T-helper 1 cell treated with Interleukin-12 subunit alpha and Interleukin-12 subunit beta and Interleukin-4 antibody, amounts not matched to agents 30 μg/mL and 1 μg/mL, for 36 hours (primary cell): ENCODE measurements at regions not wholly inside any gene's neighbourhood (a gene's known extent, or its start where the extent isn't known, plus 50 kb on each side); places are given as distances from the start of the nearest gene placed in this dataset.
"Not testable (repeated sequence)": the region's sequence is repeated elsewhere in the genome, so short reads cannot be mapped to it uniquely, and the experiment has no call there.

Experiments used
- H3K27ac Mint-ChIP-seq: one replicate; pipeline ENCODE4 v1.8.0; 2021; ENCODE audit warnings: mild to moderate bottlenecking, mixed read lengths
- H3K27me3 Mint-ChIP-seq: one replicate; pipeline ENCODE4 v1.8.0; 2021; ENCODE audit warnings: low read depth, mixed read lengths
- H3K36me3 Mint-ChIP-seq: one replicate; pipeline ENCODE4 v1.8.0; 2021; ENCODE audit warnings: low read depth, mixed read lengths
- H3K4me1 Mint-ChIP-seq: one replicate; pipeline ENCODE4 v1.8.0; 2021; ENCODE audit warnings: low read depth, mixed read lengths
- H3K4me3 Mint-ChIP-seq: one replicate; pipeline ENCODE4 v1.8.0; 2021; ENCODE audit warnings: mild to moderate bottlenecking, moderate library complexity, mixed read lengths
- H3K9me3 Mint-ChIP-seq: one replicate; pipeline ENCODE4 v1.8.0; 2021; ENCODE audit warnings: mixed read lengths

GRCh38 chr4:64781737-64782326 is 372.6 kb upstream of the TECRL start:
- no peaks in the 10 kb centered on the region for H3K4me1 Mint-ChIP-seq
- H3K9me3 Mint-ChIP-seq = no peaks in the 10 kb centered on the region
- H3K27ac Mint-ChIP-seq = no peak overlapping the region
- no peaks in the 10 kb centered on the region for H3K36me3 Mint-ChIP-seq
- no peak overlapping the region for H3K4me3 Mint-ChIP-seq
- H3K27me3 Mint-ChIP-seq = no peaks in the 10 kb centered on the region

DNA sequence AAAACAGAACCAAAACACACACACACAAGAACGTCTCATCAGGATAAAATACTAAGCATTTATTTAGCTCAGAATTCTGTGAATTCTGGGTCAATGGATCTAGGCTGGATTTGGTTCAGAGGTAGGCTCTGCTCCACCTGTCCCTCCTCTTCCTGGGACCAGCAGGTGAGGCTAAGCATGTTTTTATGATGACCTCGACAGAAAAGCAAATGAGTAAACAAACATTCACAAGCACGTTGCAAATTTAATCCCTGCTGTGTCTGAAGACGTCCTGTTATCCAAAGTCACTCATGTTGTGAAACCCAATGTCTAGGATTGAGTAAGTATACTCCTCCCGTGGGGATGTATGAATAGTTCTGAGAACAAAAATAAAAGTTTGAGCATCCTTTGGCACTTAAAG is 371.4 kb upstream of the TECRL start:
- no peaks in the 10 kb centered on the region for H3K4me1 Mint-ChIP-seq
- H3K27ac Mint-ChIP-seq = no peak overlapping the region
- no peaks in the 10 kb centered on the region for H3K27me3 Mint-ChIP-seq
- no peaks in the 10 kb centered on the region for H3K36me3 Mint-ChIP-seq
- H3K9me3 Mint-ChIP-seq = no peaks in the 10 kb centered on the region
- no peak overlapping the region for H3K4me3 Mint-ChIP-seq

- Mint-ChIP-seq H3K4me3 (no peak overlapping the region), H3K27ac (no peak overlapping the region), H3K4me1 (no peaks in the 10 kb centered on the region), H3K9me3 (no peaks in the 10 kb centered on the region), H3K36me3 (no peaks in the 10 kb centered on the region), H3K27me3 (no peaks in the 10 kb centered on the region)
Observed at GRCh38 chr4:64777286-64777685, 368.0 kb upstream of the TECRL start.

DNA sequence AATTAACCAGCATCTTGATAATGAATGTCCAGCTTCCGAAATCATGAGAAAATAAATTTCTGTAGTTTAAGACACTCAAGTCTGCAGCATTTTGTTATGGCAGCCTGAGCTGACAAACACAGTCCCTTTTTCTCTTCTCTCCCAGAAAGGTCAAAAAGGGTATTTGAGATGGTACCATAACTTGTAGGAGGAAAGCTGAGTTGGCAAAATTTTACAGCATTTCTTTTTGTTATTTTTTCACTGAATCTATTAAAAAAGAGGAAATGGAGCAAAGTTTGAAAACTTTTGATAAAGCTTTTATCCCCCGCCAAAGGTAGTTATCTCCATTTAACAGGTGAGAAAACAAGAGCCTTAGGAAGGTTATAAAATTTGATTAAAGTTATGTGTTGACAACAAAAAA is 367.6 kb upstream of the TECRL start:
- no peaks in the 10 kb centered on the region for H3K4me1 Mint-ChIP-seq
- H3K36me3 Mint-ChIP-seq = no peaks in the 10 kb centered on the region
- no peaks in the 10 kb centered on the region for H3K27me3 Mint-ChIP-seq
- H3K9me3 Mint-ChIP-seq = no peaks in the 10 kb centered on the region
- H3K4me3 Mint-ChIP-seq = no peak overlapping the region
- H3K27ac Mint-ChIP-seq = no peak overlapping the region

DNA sequence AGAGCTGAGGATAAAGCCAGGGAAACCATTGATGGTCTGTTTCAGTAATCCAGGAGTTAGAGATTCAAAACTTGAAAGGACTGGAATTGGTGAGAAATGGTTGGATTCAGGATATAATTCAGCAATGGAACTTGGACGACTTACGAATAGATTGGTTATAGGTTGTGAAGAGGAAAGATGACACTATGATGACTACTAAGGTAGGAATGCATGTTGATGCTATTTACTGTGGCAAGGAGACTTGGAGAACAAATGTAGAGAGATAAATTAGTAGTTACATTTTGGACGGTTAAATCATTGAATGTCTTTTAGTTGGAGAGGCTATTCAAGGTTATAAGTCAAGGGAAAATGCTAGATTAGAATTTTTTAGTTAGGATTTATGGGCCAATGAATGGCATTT is 365.4 kb upstream of the TECRL start:
- H3K27me3 Mint-ChIP-seq = no peaks in the 10 kb centered on the region
- H3K4me3 Mint-ChIP-seq = no peak overlapping the region
- H3K9me3 Mint-ChIP-seq = no peaks in the 10 kb centered on the region

GRCh38 chr4:64771149-64771548 is 361.9 kb upstream of the TECRL start:
- no peak overlapping the region for H3K27ac Mint-ChIP-seq
- no peaks in the 10 kb centered on the region for H3K36me3 Mint-ChIP-seq
- no peaks in the 10 kb centered on the region for H3K27me3 Mint-ChIP-seq
- no peak overlapping the region for H3K4me3 Mint-ChIP-seq
- H3K4me1 Mint-ChIP-seq = no peaks in the 10 kb centered on the region
- H3K9me3 Mint-ChIP-seq = no peaks in the 10 kb centered on the region

More for the DNA sequence above, 365.4 kb upstream of the TECRL start:
- Mint-ChIP-seq H3K4me1 (no peaks in the 10 kb centered on the region), H3K36me3 (no peaks in the 10 kb centered on the region), H3K27ac (no peak overlapping the region)

DNA sequence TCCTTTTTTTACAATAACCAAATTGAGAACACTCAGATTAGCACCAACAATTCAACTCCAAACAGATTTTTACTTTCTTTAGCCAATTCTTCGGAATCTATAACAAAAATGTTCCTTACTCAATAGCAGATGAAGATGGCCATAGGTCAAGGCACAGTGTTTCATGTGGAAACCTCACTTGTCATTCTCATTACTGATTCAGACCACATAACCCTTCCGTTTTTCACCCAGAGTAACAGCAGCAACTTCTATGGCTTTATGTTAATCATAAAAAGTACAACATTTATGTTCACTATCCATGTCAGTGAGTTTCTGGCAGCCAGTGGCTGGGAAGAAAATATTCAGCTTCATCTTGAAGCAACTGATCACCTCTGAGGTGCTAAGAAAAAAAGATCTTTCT is 358.3 kb upstream of the TECRL start:
- Mint-ChIP-seq H3K4me3 (no peak overlapping the region), H3K27me3 (no peaks in the 10 kb centered on the region), H3K4me1 (no peaks in the 10 kb centered on the region)

GRCh38 chr4:64766565-64766964 is 357.3 kb upstream of the TECRL start:
- Mint-ChIP-seq H3K4me1 (no peaks in the 10 kb centered on the region), H3K4me3 (no peak overlapping the region), H3K9me3 (no peaks in the 10 kb centered on the region), H3K27me3 (no peaks in the 10 kb centered on the region), H3K27ac (no peak overlapping the region), H3K36me3 (no peaks in the 10 kb centered on the region)

More for the DNA sequence above, 358.3 kb upstream of the TECRL start:
- Mint-ChIP-seq H3K27ac (no peak overlapping the region), H3K9me3 (no peaks in the 10 kb centered on the region), H3K36me3 (no peaks in the 10 kb centered on the region)

GRCh38 chr4:64756016-64756415 is 346.8 kb upstream of the TECRL start:
- Mint-ChIP-seq H3K9me3 (no peaks in the 10 kb centered on the region), H3K27ac (no peak overlapping the region), H3K36me3 (no peaks in the 10 kb centered on the region), H3K27me3 (no peaks in the 10 kb centered on the region), H3K4me3 (no peak overlapping the region), H3K4me1 (no peaks in the 10 kb centered on the region)

DNA sequence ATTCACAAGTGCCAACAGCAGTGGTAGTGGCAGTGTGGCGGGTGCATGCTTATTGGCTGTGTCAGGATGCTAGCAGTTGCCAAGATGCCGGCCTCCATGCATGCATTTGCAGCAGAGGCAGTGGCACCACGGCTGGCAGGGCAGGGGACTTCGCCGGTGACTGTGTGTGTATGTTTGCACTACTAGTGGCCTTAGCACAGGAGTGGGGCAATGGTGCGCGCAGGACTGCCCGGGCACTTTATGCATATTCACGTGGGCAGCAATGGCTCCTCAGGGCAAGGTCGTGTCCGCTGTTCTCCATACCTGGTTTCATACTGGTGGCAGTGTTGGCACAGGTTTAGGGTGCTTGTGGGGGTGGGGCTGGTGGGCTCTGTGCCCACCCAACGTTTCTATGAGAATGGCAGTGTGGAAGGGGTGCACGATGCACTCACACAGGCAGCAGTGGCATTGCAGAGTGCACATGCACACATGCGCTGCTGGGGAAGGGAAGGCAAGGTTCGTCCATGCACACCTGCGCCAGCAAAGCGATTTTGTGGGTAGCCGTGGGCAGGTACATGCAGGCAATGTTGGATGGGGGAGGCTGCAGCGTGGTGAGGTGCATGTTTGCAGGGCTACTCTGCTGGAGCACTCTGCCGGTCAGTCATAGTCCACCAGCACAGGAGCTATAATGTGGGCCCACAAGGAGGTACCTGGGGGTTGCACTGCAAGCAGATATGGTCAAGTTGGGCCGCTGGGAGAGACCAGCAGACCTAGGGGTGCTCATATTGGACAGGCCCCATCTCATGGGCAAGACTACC is 338.9 kb upstream of the TECRL start:
- no peaks in the 10 kb centered on the region for H3K4me1 Mint-ChIP-seq
- no peaks in the 10 kb centered on the region for H3K27me3 Mint-ChIP-seq
- peaks cover 11% of the 10 kb centered on the region for H3K9me3 Mint-ChIP-seq
- no peak overlapping the region for H3K4me3 Mint-ChIP-seq
- no peaks in the 10 kb centered on the region for H3K36me3 Mint-ChIP-seq
- H3K27ac Mint-ChIP-seq = no peak overlapping the region

- no peak overlapping the region for H3K27ac Mint-ChIP-seq
- no peaks in the 10 kb centered on the region for H3K36me3 Mint-ChIP-seq
- H3K4me1 Mint-ChIP-seq = no peaks in the 10 kb centered on the region
- H3K9me3 Mint-ChIP-seq = peaks cover 7% of the 10 kb centered on the region
- no peaks in the 10 kb centered on the region for H3K27me3 Mint-ChIP-seq
- no peak overlapping the region for H3K4me3 Mint-ChIP-seq
Observed at GRCh38 chr4:64738240-64738639, 329.0 kb upstream of the TECRL start.

DNA sequence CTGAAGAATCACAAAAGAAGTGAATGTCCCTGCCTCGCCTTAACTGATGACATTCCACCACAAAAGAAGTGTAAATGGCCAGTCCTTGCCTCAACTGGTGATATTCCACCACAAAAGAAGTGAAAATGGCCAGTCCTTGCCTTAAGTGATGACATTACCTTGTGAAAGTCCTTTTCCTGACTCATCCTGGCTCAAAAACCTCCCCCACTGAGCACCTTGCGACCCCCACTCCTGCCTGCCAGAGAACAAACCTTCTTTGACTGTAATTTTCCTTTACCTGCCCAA is 328.5 kb upstream of the TECRL start:
- H3K27me3 Mint-ChIP-seq, H3K9me3 Mint-ChIP-seq, H3K36me3 Mint-ChIP-seq, H3K4me1 Mint-ChIP-seq, H3K4me3 Mint-ChIP-seq, H3K27ac Mint-ChIP-seq: not testable (repeated sequence)

DNA sequence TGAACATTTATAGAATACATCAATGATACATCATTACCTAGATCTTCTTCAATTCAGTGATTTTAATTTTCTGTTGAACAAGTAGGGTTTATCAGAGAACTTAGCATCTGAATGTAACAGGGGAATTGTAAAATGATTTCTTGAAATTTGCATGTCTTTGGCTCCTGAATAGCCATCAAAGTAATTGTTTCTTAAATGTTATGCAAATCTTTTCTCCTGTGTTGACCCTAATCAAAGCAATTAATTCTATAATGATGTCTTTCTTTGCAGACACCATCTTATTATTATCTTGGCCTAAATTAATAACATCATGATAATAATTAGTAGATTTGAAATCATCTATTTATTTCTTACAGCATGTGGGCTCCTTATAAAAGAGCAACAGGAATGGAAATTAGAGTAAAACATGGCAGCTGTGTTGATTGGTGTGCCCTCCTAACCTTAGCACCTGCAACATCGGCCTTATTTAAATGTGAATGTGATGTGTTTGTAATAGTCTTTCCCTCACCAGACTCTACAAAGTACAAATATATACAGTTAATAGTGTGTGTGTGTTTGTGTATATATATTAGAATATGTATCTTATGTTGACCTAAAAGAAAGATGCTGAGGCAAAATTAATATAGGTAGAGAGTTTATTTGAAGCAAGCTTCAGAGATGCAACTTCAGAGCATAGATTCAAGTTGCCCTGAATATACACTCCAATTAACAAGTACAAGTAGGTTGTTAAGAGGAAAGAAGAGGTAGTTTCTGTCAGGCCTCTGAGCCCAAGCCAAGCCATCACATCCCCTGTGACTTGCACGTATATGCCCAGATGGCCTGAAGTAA is 328.0 kb upstream of the TECRL start:
- H3K27me3 Mint-ChIP-seq = no peaks in the 10 kb centered on the region
- no peaks in the 10 kb centered on the region for H3K9me3 Mint-ChIP-seq
- H3K4me3 Mint-ChIP-seq = no peak overlapping the region

DNA sequence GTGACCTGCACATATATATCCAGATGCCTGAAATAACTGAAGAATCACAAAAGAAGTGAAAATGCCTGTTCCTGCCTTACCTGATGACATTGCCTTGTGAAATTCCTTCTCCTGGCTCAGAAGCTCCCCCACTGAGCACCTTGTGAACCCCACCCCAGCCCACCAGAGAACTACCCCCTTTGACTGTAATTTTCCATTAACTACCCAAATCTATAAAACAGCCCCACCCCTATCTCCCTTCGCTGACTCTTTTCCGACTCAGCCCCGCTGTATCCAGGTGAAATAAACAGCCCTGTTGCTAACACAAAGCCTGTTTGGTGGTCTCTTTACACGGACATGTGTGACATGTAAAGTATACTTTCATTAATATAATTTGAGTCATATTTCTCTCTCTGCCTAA is 320.3 kb upstream of the TECRL start:
- peaks cover 6% of the 10 kb centered on the region for H3K9me3 Mint-ChIP-seq
- no peak overlapping the region for H3K4me3 Mint-ChIP-seq
- no peak overlapping the region for H3K27ac Mint-ChIP-seq
- H3K4me1 Mint-ChIP-seq = no peaks in the 10 kb centered on the region
- H3K27me3 Mint-ChIP-seq = no peaks in the 10 kb centered on the region
- H3K36me3 Mint-ChIP-seq = no peaks in the 10 kb centered on the region

More for the DNA sequence above, 328.0 kb upstream of the TECRL start:
- Mint-ChIP-seq H3K4me1 (no peaks in the 10 kb centered on the region), H3K36me3 (no peaks in the 10 kb centered on the region), H3K27ac (no peak overlapping the region)

GRCh38 chr4:64727960-64728359 is 318.7 kb upstream of the TECRL start:
- H3K27me3 Mint-ChIP-seq = no peaks in the 10 kb centered on the region
- no peaks in the 10 kb centered on the region for H3K4me1 Mint-ChIP-seq
- peaks cover 6% of the 10 kb centered on the region for H3K9me3 Mint-ChIP-seq
- H3K4me3 Mint-ChIP-seq = no peak overlapping the region
- H3K36me3 Mint-ChIP-seq = no peaks in the 10 kb centered on the region
- no peak overlapping the region for H3K27ac Mint-ChIP-seq
